ENCODE measurements at regions not wholly inside any gene's neighbourhood (a gene's known extent, or its start where the extent isn't known, plus 50 kb on each side); places are given as distances from the start of the nearest gene placed in this dataset.

DNA sequence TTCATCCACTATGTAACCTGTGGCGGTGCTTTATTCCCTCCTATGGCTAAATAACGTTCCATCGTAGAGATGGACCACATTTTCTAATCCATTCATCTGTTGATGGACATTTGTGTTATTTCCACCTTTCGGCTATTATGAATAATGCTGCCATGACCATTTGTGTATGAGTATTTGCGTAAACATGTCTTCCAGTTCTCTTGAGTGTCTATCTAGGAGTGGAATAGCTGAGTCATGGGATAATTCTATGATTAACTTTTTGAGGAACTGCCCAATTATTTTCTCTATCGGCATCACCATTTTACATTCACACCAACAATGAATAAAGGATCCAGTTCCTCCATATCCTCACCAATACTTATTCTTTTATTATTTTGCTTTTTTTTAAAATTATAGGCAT, 261.9 kb upstream of the SFSWAP start:
- TF ChIP-seq POLR2A (IDR thresholded peaks at IDR 0.05; ENCODE audit: low read depth, low read length) (no peak), TAF1 (IDR thresholded peaks at IDR 0.05; ENCODE audit: low read depth, low read length) (no peak), POLR2AphosphoS5 (IDR thresholded peaks at IDR 0.05; ENCODE audit: low read depth, low read length) (no peak), POU2F2 (IDR thresholded peaks at IDR 0.05; ENCODE audit: low read depth, low read length) (no peak)

Data from GM12891 (cell line).